IMR-90 (cell line): ENCODE measurements at regions not wholly inside any gene's neighbourhood (a gene's known extent, or its start where the extent isn't known, plus 50 kb on each side); places are given as distances from the start of the nearest gene placed in this dataset.

Experiments used
- ATAC-seq: fragments of 200-7000 bp; cut with Tn5 transposase; 2 replicates; pipeline ENCODE4 v1.9.1; 2020; ENCODE audit warnings: low read depth, mild to moderate bottlenecking, moderate library complexity
- BruUV-seq: library from RNA; stranded (reverse); fragments of 400-500 nt; replicated peaks from 2 replicates; lab custom pipeline; 2021; lab: Mats Ljungman, UMichigan
- CTCF ChIA-PET: fragments of 300-600 bp; formaldehyde crosslinking; extraction: SDS; loops from one replicate; lab custom pipeline; 2021; ENCODE audit warnings: antibody characterized with exemption; lab: Yijun Ruan, JAX
- POLR2A ChIA-PET: fragments of 300-600 bp; sonication (Branson Sonifier 250); formaldehyde crosslinking; loops from one replicate; lab custom pipeline; 2022; ENCODE audit warnings: antibody characterized with exemption; ENCODE audit not compliant: unreplicated experiment; lab: Charles Lee
- DNase-seq: peaks from one replicate; pipeline ENCODE4 v3.0.0; 2013
- H2AFZ ChIP-seq: replicated peaks from 2 replicates; pipeline ENCODE3; 2013; ENCODE audit warnings: low read length, mild to moderate bottlenecking; ENCODE audit not compliant: poor library complexity
- H2AK5ac ChIP-seq: 2 replicates; pipeline ENCODE4 v1.6.1; 2013; ENCODE audit warnings: low read depth, low read length, inconsistent platforms
- H2AK9ac ChIP-seq: replicated peaks from 2 replicates; pipeline ENCODE3; 2013; ENCODE audit warnings: mild to moderate bottlenecking, low read depth, low read length, moderate library complexity; ENCODE audit not compliant: poor library complexity
- H2BK120ac ChIP-seq: 2 replicates; pipeline ENCODE4 v1.6.1; 2013; ENCODE audit warnings: low read depth, low read length, inconsistent platforms
- H2BK15ac ChIP-seq: 3 replicates; pipeline ENCODE4 v1.6.1; 2013; ENCODE audit warnings: low read depth, low read length, inconsistent platforms
- H2BK20ac ChIP-seq: 2 replicates; pipeline ENCODE4 v1.6.1; 2013; ENCODE audit warnings: low read depth, mild to moderate bottlenecking, inconsistent platforms, low read length, moderate library complexity
- H2BK5ac ChIP-seq: 2 replicates; pipeline ENCODE4 v1.6.1; 2013; ENCODE audit warnings: mild to moderate bottlenecking, low read depth, low read length, inconsistent platforms; ENCODE audit not compliant: poor library complexity, severe bottlenecking
- H3K14ac ChIP-seq: replicated peaks from 2 replicates; pipeline ENCODE4 v1.6.1; 2013; ENCODE audit warnings: low read depth, low read length, inconsistent platforms
- H3K18ac ChIP-seq: 2 replicates; pipeline ENCODE4 v1.6.1; 2013; ENCODE audit warnings: low read depth, low read length, control low read depth
- H3K23ac ChIP-seq: 2 replicates; pipeline ENCODE4 v1.6.1; 2013; ENCODE audit warnings: low read depth, low read length, inconsistent platforms
- H3K27ac ChIP-seq: 2 replicates; pipeline ENCODE4 v1.5.1; 2013; ENCODE audit warnings: mild to moderate bottlenecking, control low read depth, low read length; ENCODE audit not compliant: insufficient read depth
- H3K27me3 ChIP-seq: 2 replicates; pipeline ENCODE4 v1.6.1; 2013; ENCODE audit warnings: low read length; ENCODE audit not compliant: control insufficient read depth, insufficient read depth
- H3K36me3 ChIP-seq: 2 replicates; pipeline ENCODE4 v1.6.1; 2013; ENCODE audit warnings: low read length, mixed read lengths; ENCODE audit not compliant: control insufficient read depth, insufficient read depth
- H3K4ac ChIP-seq: 2 replicates; pipeline ENCODE4 v1.6.1; 2013; ENCODE audit warnings: low read depth, low read length, inconsistent platforms
- H3K4me1 ChIP-seq: 2 replicates; pipeline ENCODE4 v1.6.1; 2013; ENCODE audit warnings: low read length, mixed read lengths; ENCODE audit not compliant: control insufficient read depth, insufficient read depth
- H3K4me2 ChIP-seq: 2 replicates; pipeline ENCODE4 v1.6.1; 2013; ENCODE audit warnings: low read depth, mild to moderate bottlenecking, control low read depth, low read length, moderate library complexity
- H3K4me3 ChIP-seq: 2 replicates; pipeline ENCODE4 v1.5.1; 2013; ENCODE audit warnings: low read depth, mild to moderate bottlenecking, control low read depth, low read length, moderate library complexity; ENCODE audit not compliant: insufficient read depth
- H3K56ac ChIP-seq: 2 replicates; pipeline ENCODE4 v1.6.1; 2013; ENCODE audit warnings: low read length, inconsistent platforms; ENCODE audit not compliant: insufficient read depth; ENCODE audit errors: extremely low read depth
- H3K79me1 ChIP-seq, 2 experiments: 2 replicates each; pipeline ENCODE4 v1.6.1; 2013; ENCODE audit warnings: low read length in 2 of 2, inconsistent platforms in 1 of 2, low read depth in 1 of 2
- H3K9ac ChIP-seq: 2 replicates; pipeline ENCODE4 v1.6.1; 2013; ENCODE audit warnings: low read depth, low read length, control low read depth
- H3K9me1 ChIP-seq: 2 replicates; pipeline ENCODE4 v1.6.1; 2013; ENCODE audit warnings: low read length, inconsistent platforms; ENCODE audit not compliant: insufficient read depth
- H3K9me3 ChIP-seq: 2 replicates; pipeline ENCODE4 v1.6.1; 2013; ENCODE audit warnings: low read length; ENCODE audit not compliant: control insufficient read depth, insufficient read depth
- H4K20me1 ChIP-seq: 2 replicates; pipeline ENCODE4 v1.6.1; 2013; ENCODE audit warnings: low read length, inconsistent platforms; ENCODE audit not compliant: insufficient read depth
- H4K5ac ChIP-seq: 2 replicates; pipeline ENCODE4 v1.6.1; 2013; ENCODE audit warnings: mild to moderate bottlenecking, low read depth, low read length, control low read depth
- H4K8ac ChIP-seq, 2 experiments: 2 replicates each; pipeline ENCODE4 v1.6.1; 2013; ENCODE audit warnings: low read depth in 2 of 2, low read length in 2 of 2, control low read depth in 1 of 2, inconsistent platforms in 1 of 2
- H4K91ac ChIP-seq: 2 replicates; pipeline ENCODE4 v1.6.1; 2013; ENCODE audit warnings: low read depth, low read length, inconsistent platforms; ENCODE audit not compliant: insufficient read depth
- CEBPB ChIP-seq: IDR thresholded peaks from 2 replicates; pipeline ENCODE4 v1.6.1; 2012; ENCODE audit warnings: low read depth, low read length, improper control_type of control experiment
- FOS ChIP-seq: fragments of 150-350 bp; IDR thresholded peaks from 2 replicates; pipeline ENCODE4 v1.6.1; 2016; ENCODE audit warnings: low read depth, low read length
- MAFK ChIP-seq: IDR thresholded peaks from 2 replicates; pipeline ENCODE4 v1.6.1; 2012; ENCODE audit warnings: low read depth, low read length, improper control_type of control experiment
- MAZ ChIP-seq: IDR thresholded peaks from 2 replicates; pipeline ENCODE4 v1.6.1; 2012; ENCODE audit warnings: low read depth, mild to moderate bottlenecking, low read length, improper control_type of control experiment, moderate library complexity, borderline replicate concordance
- MXI1 ChIP-seq: IDR thresholded peaks from 2 replicates; pipeline ENCODE4 v1.6.1; 2012; ENCODE audit warnings: low read depth, mild to moderate bottlenecking, low read length, moderate library complexity, borderline replicate concordance
- POLR2A ChIP-seq: IDR thresholded peaks from 2 replicates; pipeline ENCODE4 v1.6.1; 2012; ENCODE audit warnings: mild to moderate bottlenecking, low read depth, low read length
- RAD21 ChIP-seq: IDR thresholded peaks from 2 replicates; pipeline ENCODE4 v1.6.1; 2012; ENCODE audit warnings: low read length, improper control_type of control experiment
- RCOR1 ChIP-seq: IDR thresholded peaks from 2 replicates; pipeline ENCODE4 v1.6.1; 2012; ENCODE audit warnings: mild to moderate bottlenecking, low read length, improper control_type of control experiment; ENCODE audit not compliant: insufficient replicate concordance
- RFX5 ChIP-seq: IDR thresholded peaks from 2 replicates; pipeline ENCODE4 v1.8.0; 2012; ENCODE audit warnings: low read depth, mild to moderate bottlenecking, low read length, moderate library complexity
- SMC3 ChIP-seq: fragments of 150-350 bp; IDR thresholded peaks from 2 replicates; pipeline ENCODE4 v1.6.1; 2016; ENCODE audit warnings: low read depth, mild to moderate bottlenecking, antibody characterized with exemption, low read length, moderate library complexity
- USF2 ChIP-seq: fragments of 150-350 bp; IDR thresholded peaks from 2 replicates; pipeline ENCODE4 v1.6.1; 2017; ENCODE audit warnings: mild to moderate bottlenecking, antibody characterized with exemption, low read length, low read depth
- WGBS, 2 experiments: methylation state at CpG; one replicate each; pipeline versions ENCODE4 v1.1.5 to v1.1.7; 2013; ENCODE audit warnings: missing lambda C conversion rate in 2 of 2; ENCODE audit not compliant: insufficient read length in 1 of 2; ENCODE audit errors: extremely low coverage in 2 of 2; 5-methylcytosine and 5-hydroxymethylcytosine counted together
- dilution Hi-C: fragments of 300-500 bp; cut with HindIII; formaldehyde crosslinking; loops from one replicate; pipeline ENCODE4 v1.14.3; 2018; ENCODE audit warnings: low sequenced_read_pairs; ENCODE audit not compliant: unreplicated experiment
- in situ Hi-C: fragments of 300-500 bp; cut with MboI; formaldehyde crosslinking; loops from 3 replicates; pipeline ENCODE4 v1.14.3; 2019; ENCODE audit warnings: low sequenced_read_pairs, inconsistent platforms, mixed read lengths
- intact Hi-C: fragments of 100-400 bp; cut with micrococcal nuclease; formaldehyde crosslinking; loops from 2 replicates; pipeline ENCODE4 v1.10.0; 2022
- TF ChIP-seq, protein P1 (sequence below): conservative IDR thresholded peaks from 2 replicates; pipeline ENCODE4 v1.5.1; 2012; ENCODE audit warnings: mild to moderate bottlenecking, low read depth, low read length, improper control_type of control experiment

DNA sequence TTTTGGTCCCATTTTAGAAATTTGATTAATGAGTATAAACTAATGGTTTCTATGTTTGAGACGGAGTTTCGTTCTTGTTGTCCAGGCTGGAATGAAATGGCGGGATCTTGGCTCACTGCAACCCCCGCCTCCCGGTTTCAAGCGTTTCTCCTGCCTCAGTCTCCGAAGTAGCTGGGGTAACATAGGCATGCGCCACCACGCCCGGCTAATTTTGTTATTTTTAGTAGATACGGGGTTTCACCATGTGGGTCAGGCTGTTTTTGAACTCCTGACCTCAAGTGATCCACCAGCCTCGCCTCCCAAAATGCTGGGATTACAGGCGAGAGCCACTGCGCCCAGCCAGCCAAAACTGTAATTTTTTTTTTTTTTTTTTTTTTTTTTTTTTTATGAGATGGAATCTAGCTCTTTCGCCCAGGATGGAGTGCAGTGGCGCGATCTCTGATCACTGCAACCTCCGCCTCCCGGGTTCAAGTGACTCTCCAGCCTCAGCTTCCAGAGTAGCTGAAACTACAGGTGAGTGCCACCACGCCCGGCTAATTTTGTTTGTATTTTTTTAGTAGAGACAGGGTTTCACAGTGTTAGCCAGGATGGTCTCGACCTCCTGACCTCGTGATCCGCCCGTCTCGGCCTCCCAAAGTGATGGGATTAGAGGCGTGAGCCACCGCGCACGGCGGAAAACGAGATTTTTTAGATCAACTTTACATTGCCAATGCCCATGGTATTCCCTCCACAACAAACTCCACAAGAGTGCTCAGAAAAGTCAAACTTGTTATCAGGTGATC lies 127.8 kb downstream of the HFE start:
- 0 out of 2 replicates have a peak overlapping the region, but pooled peaks have one; percentile 13 for H2AK5ac ChIP-seq
- H3K9me1 ChIP-seq, result no peaks in the 10 kb centered on the region
- TF ChIP-seq, protein P1, sequence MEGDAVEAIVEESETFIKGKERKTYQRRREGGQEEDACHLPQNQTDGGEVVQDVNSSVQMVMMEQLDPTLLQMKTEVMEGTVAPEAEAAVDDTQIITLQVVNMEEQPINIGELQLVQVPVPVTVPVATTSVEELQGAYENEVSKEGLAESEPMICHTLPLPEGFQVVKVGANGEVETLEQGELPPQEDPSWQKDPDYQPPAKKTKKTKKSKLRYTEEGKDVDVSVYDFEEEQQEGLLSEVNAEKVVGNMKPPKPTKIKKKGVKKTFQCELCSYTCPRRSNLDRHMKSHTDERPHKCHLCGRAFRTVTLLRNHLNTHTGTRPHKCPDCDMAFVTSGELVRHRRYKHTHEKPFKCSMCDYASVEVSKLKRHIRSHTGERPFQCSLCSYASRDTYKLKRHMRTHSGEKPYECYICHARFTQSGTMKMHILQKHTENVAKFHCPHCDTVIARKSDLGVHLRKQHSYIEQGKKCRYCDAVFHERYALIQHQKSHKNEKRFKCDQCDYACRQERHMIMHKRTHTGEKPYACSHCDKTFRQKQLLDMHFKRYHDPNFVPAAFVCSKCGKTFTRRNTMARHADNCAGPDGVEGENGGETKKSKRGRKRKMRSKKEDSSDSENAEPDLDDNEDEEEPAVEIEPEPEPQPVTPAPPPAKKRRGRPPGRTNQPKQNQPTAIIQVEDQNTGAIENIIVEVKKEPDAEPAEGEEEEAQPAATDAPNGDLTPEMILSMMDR, result no peak
- no peak for TF ChIP-seq RFX5
- no peak for TF ChIP-seq USF2
- no peak for TF ChIP-seq RAD21
- TF ChIP-seq MAZ, result no peak
- TF ChIP-seq MAFK, result no peak
- no peak for TF ChIP-seq CEBPB
- no peak for TF ChIP-seq FOS
- no peak for TF ChIP-seq POLR2A
- TF ChIP-seq MXI1, result no peak
- no peak for TF ChIP-seq RCOR1
- no peak for TF ChIP-seq SMC3
- H3K18ac ChIP-seq, result peak overlapping the region; percentile 1; the same call in 1 of the 2 replicates
- no peaks in the 10 kb centered on the region for H3K9me3 ChIP-seq
- H3K4me2 ChIP-seq, result peak overlapping the region; percentile 81
- peaks cover 5% of the 10 kb centered on the region for H4K20me1 ChIP-seq
- peak overlapping the region; percentile 55 for H2AFZ ChIP-seq
- intact Hi-C loops, result no loop called here
- ChIA-PET CTCF (interaction anchor here (0.5 to 0.7 kb wide), 2 partner anchors 22 to 59 kb away, joined by 3 to 4 read pairs; no protein-coding TSS in a partner anchor), POLR2A (interaction anchor here (0.6 to 3.0 kb wide), 7 partner anchors 8 to 1548 kb away, joined by 3 to 50 read pairs (median 9); a partner anchor contains a TSS)
- no peaks in the 10 kb centered on the region for H3K36me3 ChIP-seq
- peak overlapping the region; percentile 20; the same call in 1 of the 2 replicates for H3K4ac ChIP-seq
- in situ Hi-C loops, result loop anchor here (25.0 kb wide), 1 partner anchor 1622 kb away; a partner anchor contains a TSS
- H2BK20ac ChIP-seq, result no peak overlapping the region
- WGBS, 2 experiments, result no CpG with 5 or more reads among the region's 32 CpGs
- DNase-seq (no peak), ATAC-seq (no peak)
- H4K8ac ChIP-seq, result no peak overlapping the region; a peak in 1 of 4 replicates
- H4K91ac ChIP-seq, result no peak overlapping the region
- H3K79me1 ChIP-seq, result no peaks in the 10 kb centered on the region; a peak in 1 of 4 replicates
- H4K5ac ChIP-seq, result no peak overlapping the region
- H3K27me3 ChIP-seq, result no peaks in the 10 kb centered on the region
- H3K23ac ChIP-seq, result peak overlapping the region; percentile 65
- dilution Hi-C loops, result no loop called here
- no peak overlapping the region for H2BK15ac ChIP-seq
- no peak overlapping the region for H2BK120ac ChIP-seq
- peak overlapping the region; percentile 35 for H3K27ac ChIP-seq
- no peaks in the 10 kb centered on the region for H3K4me1 ChIP-seq
- peak overlapping the region; percentile 30 for H2BK5ac ChIP-seq
- H3K4me3 ChIP-seq, result peak overlapping the region; percentile 46
- peak overlapping the region; percentile 69 for H3K9ac ChIP-seq
- H3K56ac ChIP-seq, result peak overlapping the region; percentile 5; the same call in 1 of the 2 replicates
- BruUV-seq, result no TSS peak
- peak overlapping the region; percentile 30; the same call in 1 of the 2 replicates for H3K14ac ChIP-seq
- H2AK9ac ChIP-seq, result no peak overlapping the region
